A549 (cell line): ENCODE measurements at regions not wholly inside any gene's neighbourhood (a gene's known extent, or its start where the extent isn't known, plus 50 kb on each side); places are given as distances from the start of the nearest gene placed in this dataset.
A peak's percentile ranks its signal among the peaks of the same experiment; 100 is the strongest.

Source experiments
- ATAC-seq, 2 experiments: fragments of 200-7000 bp in 1 of 2; fragments of >200 bp in 1 of 2; cut with Nextera tagmentation in 1 of 2; cut with Tn5 transposase in 1 of 2; 3 replicates each; pipeline versions ENCODE4 v1.8.0 to v1.9.1; 2018 to 2020; ENCODE audit warnings: mild to moderate bottlenecking in 1 of 2, moderate library complexity in 1 of 2
- CTCF ChIA-PET: fragments of 300-600 bp; sonication (Branson Sonifier 250); formaldehyde crosslinking; extraction: SDS; loops from one replicate; lab custom pipeline; 2021; ENCODE audit warnings: antibody characterized with exemption, inconsistent platforms; lab: Yijun Ruan, JAX
- POLR2A ChIA-PET: fragments of 350-600 bp; formaldehyde crosslinking; extraction: SDS; loops from one replicate; lab custom pipeline; 2021; ENCODE audit warnings: antibody characterized with exemption, inconsistent platforms; lab: Yijun Ruan, JAX
- DNase-seq, 2 experiments: peaks; one replicate each; pipeline versions ENCODE4 v3.0.0 to v3.0.0-alpha.2; 2011 to 2016; ENCODE audit warnings: low read depth in 1 of 2, low spot score in 1 of 2
- FAIRE-seq: peaks from 2 replicates; lab custom pipeline; 2011; peaks lifted over from hg19 to GRCh38; lab: Jason Lieb, UNC
- H3K27ac ChIP-seq, 2 experiments: fragments of >200 bp; sonication (Bioruptor Twin); formaldehyde crosslinking; 3 replicates each; pipeline ENCODE4 v1.5.1; 2016 to 2017
- H3K4me1 ChIP-seq: fragments of >200 bp; sonication (Bioruptor Twin); formaldehyde crosslinking; 3 replicates; pipeline ENCODE4 v1.6.1; 2016
- H3K4me2 ChIP-seq: fragments of >200 bp; sonication (Bioruptor Twin); formaldehyde crosslinking; 3 replicates; pipeline ENCODE4 v1.6.1; 2016
- H3K4me3 ChIP-seq: fragments of >200 bp; sonication (Bioruptor Twin); formaldehyde crosslinking; 3 replicates; pipeline ENCODE4 v1.5.1; 2016
- H3K9me3 ChIP-seq: fragments of >200 bp; sonication (Bioruptor Twin); formaldehyde crosslinking; 3 replicates; pipeline ENCODE4 v1.6.1; 2016
- BHLHE40 ChIP-seq: IDR thresholded peaks from 2 replicates; pipeline ENCODE4 v1.6.1; 2012; ENCODE audit warnings: low read depth, low read length, inconsistent platforms
- CBX8 ChIP-seq: fragments of 200-600 bp; sonication (generic); IDR thresholded peaks from 2 replicates; pipeline ENCODE4 v1.6.1; 2016
- EP300 ChIP-seq, 2 experiments: fragments of >200 bp; sonication (Bioruptor Twin); formaldehyde crosslinking; IDR thresholded peaks; 2 replicates in 1 of 2; 3 replicates in 1 of 2; pipeline ENCODE4 v1.6.1; 2016 to 2017
- FOSB ChIP-seq: fragments of 250-450 bp; sonication (Bioruptor Pico); IDR thresholded peaks from 2 replicates; pipeline ENCODE4 v1.5.0; 2020; ENCODE audit warnings: mild to moderate bottlenecking, moderate library complexity
- FOXS1 ChIP-seq: fragments of 250-450 bp; sonication (Bioruptor Pico); IDR thresholded peaks from 2 replicates; pipeline ENCODE4 v1.5.0; 2020; ENCODE audit warnings: mild to moderate bottlenecking, moderate library complexity
- GATA3 ChIP-seq: IDR thresholded peaks from 2 replicates; pipeline ENCODE4 v1.6.1; 2012; ENCODE audit warnings: borderline replicate concordance
- HMGXB4 ChIP-seq: fragments of 250-450 bp; sonication (Bioruptor Pico); IDR thresholded peaks from 2 replicates; pipeline ENCODE4 v1.5.0; 2021; ENCODE audit warnings: mild to moderate bottlenecking, moderate library complexity, borderline replicate concordance
- JUN ChIP-seq, 2 experiments: fragments of >200 bp; sonication (Bioruptor Twin); formaldehyde crosslinking; IDR thresholded peaks; 2 replicates in 1 of 2; 3 replicates in 1 of 2; pipeline ENCODE4 v1.6.1; 2016 to 2017
- KDM1A ChIP-seq: fragments of 200-600 bp; sonication (generic); IDR thresholded peaks from 2 replicates; pipeline ENCODE4 v1.6.1; 2016; ENCODE audit warnings: low read depth, mild to moderate bottlenecking
- MAFK ChIP-seq: fragments of 450-650 bp; IDR thresholded peaks from 2 replicates; pipeline ENCODE4 v1.6.1; 2014; ENCODE audit not compliant: partially characterized antibody
- MYC ChIP-seq: IDR thresholded peaks from 2 replicates; pipeline ENCODE4 v1.6.1; 2012; ENCODE audit warnings: mild to moderate bottlenecking, inconsistent platforms, low read length, improper control_type of control experiment, borderline replicate concordance
- PHF8 ChIP-seq: fragments of 200-600 bp; sonication (generic); IDR thresholded peaks from 2 replicates; pipeline ENCODE4 v1.6.1; 2016; ENCODE audit warnings: low read depth, mild to moderate bottlenecking, antibody characterized with exemption, moderate library complexity, borderline replicate concordance
- POLR2AphosphoS2 ChIP-seq: conservative IDR thresholded peaks from 2 replicates; pipeline ENCODE4 v1.6.1; 2012; ENCODE audit warnings: low read length, improper control_type of control experiment, inconsistent platforms
- RAD21 ChIP-seq, 2 experiments: fragments of >200 bp in 1 of 2; sonication (Bioruptor Twin) in 1 of 2; formaldehyde crosslinking in 1 of 2; IDR thresholded peaks in 1 of 2; conservative IDR thresholded peaks in 1 of 2; 2 replicates in 1 of 2; 3 replicates in 1 of 2; pipeline ENCODE4 v1.6.1; 2012 to 2018; ENCODE audit warnings: inconsistent platforms in 1 of 2
- RFX5 ChIP-seq: fragments of 450-650 bp; IDR thresholded peaks from 2 replicates; pipeline ENCODE4 v1.7.1; 2014; ENCODE audit warnings: antibody characterized with exemption, mild to moderate bottlenecking, moderate library complexity
- SMC3 ChIP-seq: fragments of >200 bp; sonication (Bioruptor Twin); formaldehyde crosslinking; IDR thresholded peaks from 3 replicates; pipeline ENCODE4 v1.6.1; 2018; ENCODE audit warnings: inconsistent platforms
- SREBF2 ChIP-seq: fragments of 450-650 bp; IDR thresholded peaks from 2 replicates; pipeline ENCODE4 v1.6.1; 2014; ENCODE audit warnings: mild to moderate bottlenecking, moderate library complexity
- ZNF302 ChIP-seq: fragments of 250-450 bp; sonication (Bioruptor Pico); IDR thresholded peaks from 2 replicates; pipeline ENCODE4 v1.9.0; 2021; ENCODE audit warnings: inconsistent platforms, mild to moderate bottlenecking, moderate library complexity
- ZSCAN20 ChIP-seq: fragments of 250-450 bp; sonication (Bioruptor Pico); IDR thresholded peaks from 2 replicates; pipeline ENCODE4 v1.8.0; 2022; ENCODE audit warnings: mild to moderate bottlenecking, moderate library complexity
- WGBS: methylation state at CpG from one replicate; pipeline ENCODE4 v1.1.6; 2017; ENCODE audit errors: missing lambda C conversion rate; 5-methylcytosine and 5-hydroxymethylcytosine counted together
- TF ChIP-seq, protein P1 (sequence below): IDR thresholded peaks from 2 replicates; pipeline ENCODE4 v1.6.1; 2012
- TF ChIP-seq, protein P2 (sequence below): fragments of >200 bp; sonication (Bioruptor Twin); formaldehyde crosslinking; IDR thresholded peaks from 3 replicates; pipeline ENCODE4 v1.6.1; 2016
- TF ChIP-seq, protein P3 (sequence below): fragments of 450-650 bp; IDR thresholded peaks from 2 replicates; pipeline ENCODE4 v1.6.1; 2014; ENCODE audit warnings: antibody characterized with exemption
- TF ChIP-seq, protein P4 (sequence below): IDR thresholded peaks from 2 replicates; pipeline ENCODE4 v1.6.1; 2012

DNA sequence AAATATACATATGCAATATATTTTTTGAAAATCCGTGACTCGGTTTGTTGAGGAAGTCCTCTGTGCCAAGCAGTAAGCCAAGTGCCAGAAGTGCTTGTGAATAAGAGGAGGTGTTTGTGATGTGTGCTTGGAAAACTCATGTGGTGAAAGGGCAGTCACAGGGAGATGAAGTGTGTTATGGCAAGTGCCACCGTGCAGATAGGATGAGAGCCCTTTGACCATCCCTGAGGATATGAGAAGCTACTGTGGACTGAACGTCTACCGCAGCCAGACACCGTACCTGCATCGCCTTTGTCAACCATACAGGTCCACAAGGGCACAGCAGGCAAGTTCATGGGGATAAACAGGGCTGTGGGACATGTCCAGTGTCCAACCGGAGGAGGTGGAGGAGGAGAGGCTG lies 288.9 kb upstream of the MYT1L start:
- no peak for FAIRE-seq
- CTCF ChIA-PET: no interaction called here
- Histone ChIP-seq H3K4me2 (no peak overlapping the region), H3K27ac (no peak overlapping the region), H3K4me3 (no peak overlapping the region), H3K4me1 (no peaks in the 10 kb centered on the region), H3K9me3 (0 out of 3 replicates have a peak, but pooled peaks cover 6% of the 10 kb centered on the region)
- WGBS: 12% methylated on average over 8 of the region's 8 CpGs
- no peak for DNase-seq
- ATAC-seq: peak in 1 of 2 experiments; percentile 34; a peak in 2 of 6 replicates
- POLR2A ChIA-PET: no interaction called here
- TF ChIP-seq KDM1A: no peak
- TF ChIP-seq MAFK: no peak
- TF ChIP-seq PHF8: no peak
- TF ChIP-seq RAD21 (conservative IDR thresholded peaks at IDR 0.05 in 1 of 2, IDR thresholded peaks at IDR 0.05 in 1 of 2): no peak
- TF ChIP-seq, protein P1, sequence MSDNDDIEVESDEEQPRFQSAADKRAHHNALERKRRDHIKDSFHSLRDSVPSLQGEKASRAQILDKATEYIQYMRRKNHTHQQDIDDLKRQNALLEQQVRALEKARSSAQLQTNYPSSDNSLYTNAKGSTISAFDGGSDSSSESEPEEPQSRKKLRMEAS: no peak
- TF ChIP-seq, protein P2, sequence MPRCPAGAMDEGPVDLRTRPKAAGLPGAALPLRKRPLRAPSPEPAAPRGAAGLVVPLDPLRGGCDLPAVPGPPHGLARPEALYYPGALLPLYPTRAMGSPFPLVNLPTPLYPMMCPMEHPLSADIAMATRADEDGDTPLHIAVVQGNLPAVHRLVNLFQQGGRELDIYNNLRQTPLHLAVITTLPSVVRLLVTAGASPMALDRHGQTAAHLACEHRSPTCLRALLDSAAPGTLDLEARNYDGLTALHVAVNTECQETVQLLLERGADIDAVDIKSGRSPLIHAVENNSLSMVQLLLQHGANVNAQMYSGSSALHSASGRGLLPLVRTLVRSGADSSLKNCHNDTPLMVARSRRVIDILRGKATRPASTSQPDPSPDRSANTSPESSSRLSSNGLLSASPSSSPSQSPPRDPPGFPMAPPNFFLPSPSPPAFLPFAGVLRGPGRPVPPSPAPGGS: no peak
- no peak for TF ChIP-seq FOXS1 (CRISPR knock-in tag)
- TF ChIP-seq BHLHE40: no peak
- TF ChIP-seq, protein P3, sequence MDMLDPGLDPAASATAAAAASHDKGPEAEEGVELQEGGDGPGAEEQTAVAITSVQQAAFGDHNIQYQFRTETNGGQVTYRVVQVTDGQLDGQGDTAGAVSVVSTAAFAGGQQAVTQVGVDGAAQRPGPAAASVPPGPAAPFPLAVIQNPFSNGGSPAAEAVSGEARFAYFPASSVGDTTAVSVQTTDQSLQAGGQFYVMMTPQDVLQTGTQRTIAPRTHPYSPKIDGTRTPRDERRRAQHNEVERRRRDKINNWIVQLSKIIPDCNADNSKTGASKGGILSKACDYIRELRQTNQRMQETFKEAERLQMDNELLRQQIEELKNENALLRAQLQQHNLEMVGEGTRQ: no peak
- TF ChIP-seq POLR2AphosphoS2: no peak
- no peak for TF ChIP-seq JUN (IDR thresholded peaks at IDR 0.05)
- no peak for TF ChIP-seq MYC

DNA sequence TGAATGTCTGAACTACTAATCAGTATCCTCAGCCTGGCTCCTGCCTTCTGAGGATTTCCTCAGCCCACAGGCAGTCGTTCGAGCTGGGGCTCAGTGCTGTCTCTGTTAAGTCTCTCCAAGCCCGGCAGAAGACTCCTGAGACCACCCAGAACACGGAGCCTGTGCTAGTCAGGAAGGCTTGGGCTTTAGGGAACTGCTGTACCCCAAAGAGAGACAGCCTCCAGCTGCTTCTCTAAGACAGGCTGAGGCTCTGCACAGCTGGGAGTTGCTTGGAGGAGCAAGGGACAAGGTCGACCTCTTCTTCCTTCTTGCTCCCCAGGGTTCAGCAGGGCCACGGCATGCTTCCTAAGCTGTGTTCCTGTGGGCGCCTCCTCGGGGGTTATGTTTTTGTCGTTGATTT lies 283.4 kb upstream of the MYT1L start:
- Histone ChIP-seq H3K27ac (no peak overlapping the region), H3K4me2 (no peak overlapping the region), H3K4me1 (no peaks in the 10 kb centered on the region), H3K9me3 (peaks cover 6% of the 10 kb centered on the region; the same call in 2 of the 3 replicates), H3K4me3 (no peak overlapping the region)
- ATAC-seq: no peak
- 48% methylated on average over 9 of the region's 9 CpGs for WGBS
- CTCF ChIA-PET: interaction anchor here (0.6 to 1.6 kb wide), 3 partner anchors 48 to 895 kb away, joined by 3 to 6 read pairs (median 4); no protein-coding TSS in a partner anchor
- no peak for FAIRE-seq
- TF ChIP-seq KDM1A (no peak), PHF8 (0 out of 2 replicates have a peak, but pooled peaks have one; percentile 6), GATA3 (no peak)
- TF ChIP-seq, protein P4, sequence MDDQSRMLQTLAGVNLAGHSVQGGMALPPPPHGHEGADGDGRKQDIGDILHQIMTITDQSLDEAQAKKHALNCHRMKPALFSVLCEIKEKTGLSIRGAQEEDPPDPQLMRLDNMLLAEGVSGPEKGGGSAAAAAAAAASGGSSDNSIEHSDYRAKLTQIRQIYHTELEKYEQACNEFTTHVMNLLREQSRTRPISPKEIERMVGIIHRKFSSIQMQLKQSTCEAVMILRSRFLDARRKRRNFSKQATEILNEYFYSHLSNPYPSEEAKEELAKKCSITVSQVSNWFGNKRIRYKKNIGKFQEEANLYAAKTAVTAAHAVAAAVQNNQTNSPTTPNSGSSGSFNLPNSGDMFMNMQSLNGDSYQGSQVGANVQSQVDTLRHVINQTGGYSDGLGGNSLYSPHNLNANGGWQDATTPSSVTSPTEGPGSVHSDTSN: no peak
- TF ChIP-seq, all 56 proteins: peak for 1
- no peak for DNase-seq
- POLR2A ChIA-PET: no interaction called here

DNA sequence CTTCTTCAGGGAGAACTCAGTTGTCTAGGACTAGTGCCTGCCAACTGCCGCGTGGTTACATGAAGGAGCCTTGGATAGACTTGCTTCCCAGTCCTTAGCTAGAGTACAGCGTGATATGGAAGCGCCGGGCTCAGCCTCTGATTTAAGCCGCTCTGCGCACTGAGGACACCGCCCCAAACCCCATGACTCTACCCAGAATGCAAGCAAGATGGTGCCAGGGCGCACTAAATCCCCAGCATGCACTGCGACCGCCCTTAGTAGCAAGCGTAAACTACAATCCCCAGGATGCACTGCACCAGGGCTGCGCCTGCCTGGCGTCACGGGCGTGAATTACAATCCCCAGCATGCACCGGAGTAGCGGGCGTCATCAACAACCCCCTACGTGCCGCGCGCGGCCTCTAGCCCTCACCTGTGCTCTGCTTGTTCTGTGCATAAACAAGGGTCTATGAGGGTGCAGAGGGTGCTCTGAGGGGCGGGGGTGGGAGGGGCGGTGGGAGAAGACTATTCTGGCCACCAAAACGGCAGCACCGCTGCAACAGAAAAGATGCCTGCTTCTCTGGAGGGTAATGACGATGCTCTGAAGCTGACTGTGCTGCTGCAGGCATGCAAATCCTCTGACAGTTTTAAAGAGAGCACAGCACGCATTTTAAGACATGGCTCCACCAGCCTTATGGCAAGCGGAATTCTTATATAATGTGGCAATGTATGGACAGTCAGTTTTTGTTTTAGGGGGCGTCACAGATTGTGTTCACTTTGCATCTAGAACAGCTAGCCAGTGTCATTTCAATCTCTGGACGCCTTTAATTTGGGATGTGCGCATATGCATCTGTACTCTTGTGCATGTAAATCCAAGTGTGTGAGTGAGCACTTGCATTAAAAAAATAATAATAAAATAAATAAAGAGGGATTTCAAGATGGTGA lies 282.5 kb upstream of the MYT1L start:
- POLR2A ChIA-PET: no interaction called here
- CTCF ChIA-PET: interaction anchor here (0.6 to 1.6 kb wide), 5 partner anchors 21 to 1039 kb away, joined by 3 to 6 read pairs (median 4); no protein-coding TSS in a partner anchor
- H3K27ac ChIP-seq: peak overlapping the region; percentile 71 to 86
- TF ChIP-seq, protein P2: peak; percentile 62; the same call in 2 of the 3 replicates
- TF ChIP-seq, protein P4: no peak
- no peak for TF ChIP-seq RFX5
- peak; percentile 54 to 63; a peak in 3 of 5 replicates for TF ChIP-seq JUN (IDR thresholded peaks at IDR 0.05)
- TF ChIP-seq KDM1A: no peak
- TF ChIP-seq FOSB (CRISPR knock-in tag): no peak
- TF ChIP-seq ZNF302: no peak
- no peak for TF ChIP-seq EP300 (IDR thresholded peaks at IDR 0.05)
- peak; percentile 24; the same call in 1 of the 3 replicates for TF ChIP-seq SMC3
- TF ChIP-seq POLR2AphosphoS2: no peak
- peak; percentile 27; the same call in 1 of the 2 replicates for TF ChIP-seq ZSCAN20 (CRISPR knock-in tag)
- TF ChIP-seq SREBF2: no peak
- no peak for TF ChIP-seq CBX8
- no peak for TF ChIP-seq HMGXB4 (CRISPR knock-in tag)

More for the DNA sequence above, 282.5 kb upstream of the MYT1L start:
- Histone ChIP-seq H3K4me2 (peak overlapping the region; percentile 81), H3K9me3 (peaks cover 6% of the 10 kb centered on the region; the same call in 2 of the 3 replicates), H3K4me3 (peak overlapping the region; percentile 56), H3K4me1 (no peaks in the 10 kb centered on the region)
- peak; percentile 89 to 98 for DNase-seq
- peak; percentile 100 for ATAC-seq
- peak; percentile 98 for FAIRE-seq
- 11% methylated on average over 30 of the region's 34 CpGs for WGBS
